ENCODE measurements at regions not wholly inside any gene's neighbourhood (a gene's known extent, or its start where the extent isn't known, plus 50 kb on each side); places are given as distances from the start of the nearest gene placed in this dataset.
A peak's percentile ranks its signal among the peaks of the same experiment; 100 is the strongest.

GRCh38 chr5:130529511-130530485 is 625.5 kb downstream of the CHSY3 start:
- DNase-seq (ENCODE audit: low read depth, low spot score) (no peak), ATAC-seq (peak; percentile 61), FAIRE-seq (no peak)
- POLR2A ChIA-PET: no interaction called here
- Histone ChIP-seq H3K27ac (ENCODE audit: control insufficient read depth, insufficient read depth) (no peak overlapping the region), H4K20me1 (ENCODE audit: control insufficient read depth, insufficient read depth) (no peaks in the 10 kb centered on the region), H3K27me3 (replicated peaks in 1 of 2; ENCODE audit: control insufficient read depth in 2 of 2, insufficient read depth in 2 of 2, low read length in 1 of 2) (no peaks in the 10 kb centered on the region), H2AFZ (ENCODE audit: control insufficient read depth, low read depth, low read length) (no peak overlapping the region), H3K79me2 (ENCODE audit: control insufficient read depth, insufficient read depth, low read length) (no peaks in the 10 kb centered on the region), H3K4me2 (ENCODE audit: control insufficient read depth, insufficient read depth) (no peak overlapping the region), H3K4me3 (no peak overlapping the region), H3K36me3 (ENCODE audit: control insufficient read depth in 2 of 2, insufficient read depth in 2 of 2, low read length in 1 of 2) (no peaks in the 10 kb centered on the region), H3K9me3 (replicated peaks; ENCODE audit: control insufficient read depth, insufficient read depth, low read length) (no peaks in the 10 kb centered on the region), H3K4me1 (ENCODE audit: control insufficient read depth, insufficient read depth, low read length) (no peaks in the 10 kb centered on the region), H3K9ac (ENCODE audit: control insufficient read depth, insufficient read depth, low read length) (no peak overlapping the region)
- intact Hi-C loops (cut with micrococcal nuclease; ENCODE audit: unreplicated experiment) (no loop called here), in situ Hi-C loops (cut with MboI) (no loop called here)
- SMC1A ChIA-PET (ENCODE audit: uncharacterized antibody, unreplicated experiment): interaction anchor here (1.0 kb wide), 1 partner anchor 10 kb away, joined by 3 read pairs; no protein-coding TSS in a partner anchor
- no peak for TF ChIP-seq JUNB (IDR thresholded peaks at IDR 0.05)
- TF ChIP-seq POLR2AphosphoS2 (IDR thresholded peaks at IDR 0.05; ENCODE audit: low read depth, low read length): no peak
- TF ChIP-seq ETV6 (conservative IDR thresholded peaks at IDR 0.05 in 1 of 2, IDR thresholded peaks at IDR 0.05 in 1 of 2; ENCODE audit: borderline replicate concordance in 1 of 2, low read depth in 1 of 2): no peak
- no peak for TF ChIP-seq BACH1 (IDR thresholded peaks at IDR 0.05; ENCODE audit: borderline replicate concordance)
- no peak for TF ChIP-seq SMAD5 (IDR thresholded peaks at IDR 0.05; ENCODE audit: low read depth)
- TF ChIP-seq BCL3 (IDR thresholded peaks at IDR 0.05; ENCODE audit: borderline replicate concordance, insufficient read depth, low read depth, low read length, poor library complexity, severe bottlenecking): no peak
- TF ChIP-seq ZNF274 (IDR thresholded peaks at IDR 0.05; ENCODE audit: insufficient read depth, insufficient read length): no peak
- WGBS (ENCODE audit: insufficient coverage, insufficient replicate concordance, low lambda C conversion rate, missing lambda C conversion rate): 20% methylated on average over 8 of the region's 8 CpGs
- CTCF ChIA-PET: no interaction called here
- RAD21 ChIA-PET (ENCODE audit: unreplicated experiment): no interaction called here
- no TSS peak for BruUV-seq (replicated peaks)
